Vagina (tissue), 2 donors: ENCODE measurements at regions not wholly inside any gene's neighbourhood (a gene's known extent, or its start where the extent isn't known, plus 50 kb on each side); places are given as distances from the start of the nearest gene placed in this dataset.

ENCODE experiments used
- POLR2A ChIP-seq, 2 donors: fragments of 450-650 bp; IDR thresholded peaks; one replicate each; pipeline ENCODE4 v1.6.1; 2017; ENCODE audit warnings: antibody characterized with exemption in 2 of 2, mild to moderate bottlenecking in 2 of 2, moderate library complexity in 2 of 2
- TF ChIP-seq, protein P1 (sequence below), 3 experiments: fragments of 450-650 bp in 2 of 3; fragments of 200-600 bp in 1 of 3; sonication (generic) in 1 of 3; IDR thresholded peaks; one replicate each; pipeline ENCODE4 v1.5.1; 2017 to 2019; ENCODE audit warnings: antibody characterized with exemption in 3 of 3, mild to moderate bottlenecking in 2 of 3, moderate library complexity in 2 of 3

- TF ChIP-seq, protein P1, sequence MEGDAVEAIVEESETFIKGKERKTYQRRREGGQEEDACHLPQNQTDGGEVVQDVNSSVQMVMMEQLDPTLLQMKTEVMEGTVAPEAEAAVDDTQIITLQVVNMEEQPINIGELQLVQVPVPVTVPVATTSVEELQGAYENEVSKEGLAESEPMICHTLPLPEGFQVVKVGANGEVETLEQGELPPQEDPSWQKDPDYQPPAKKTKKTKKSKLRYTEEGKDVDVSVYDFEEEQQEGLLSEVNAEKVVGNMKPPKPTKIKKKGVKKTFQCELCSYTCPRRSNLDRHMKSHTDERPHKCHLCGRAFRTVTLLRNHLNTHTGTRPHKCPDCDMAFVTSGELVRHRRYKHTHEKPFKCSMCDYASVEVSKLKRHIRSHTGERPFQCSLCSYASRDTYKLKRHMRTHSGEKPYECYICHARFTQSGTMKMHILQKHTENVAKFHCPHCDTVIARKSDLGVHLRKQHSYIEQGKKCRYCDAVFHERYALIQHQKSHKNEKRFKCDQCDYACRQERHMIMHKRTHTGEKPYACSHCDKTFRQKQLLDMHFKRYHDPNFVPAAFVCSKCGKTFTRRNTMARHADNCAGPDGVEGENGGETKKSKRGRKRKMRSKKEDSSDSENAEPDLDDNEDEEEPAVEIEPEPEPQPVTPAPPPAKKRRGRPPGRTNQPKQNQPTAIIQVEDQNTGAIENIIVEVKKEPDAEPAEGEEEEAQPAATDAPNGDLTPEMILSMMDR (IDR thresholded peaks at IDR 0.05) = no peak
- TF ChIP-seq POLR2A (IDR thresholded peaks at IDR 0.05) = no peak
Observed at GRCh38 chr15:87527416-87527815, 729.1 kb downstream of the NTRK3 start.
